Epithelial cell of esophagus (primary cell): ENCODE measurements at regions not wholly inside any gene's neighbourhood (a gene's known extent, or its start where the extent isn't known, plus 50 kb on each side); places are given as distances from the start of the nearest gene placed in this dataset.

Experiments
- DNase-seq: peaks from one replicate; pipeline ENCODE4 v3.0.0; 2010; ENCODE audit warnings: low read depth
- H3K4me3 ChIP-seq: 2 replicates; pipeline ENCODE4 v1.5.1; 2011; ENCODE audit warnings: mild to moderate bottlenecking, low read length, control low read depth
- TF ChIP-seq, protein P1 (sequence below): IDR thresholded peaks from 2 replicates; pipeline ENCODE4 v1.5.1; 2011; ENCODE audit warnings: low read depth, mild to moderate bottlenecking, low read length, control low read depth, inconsistent platforms; ENCODE audit not compliant: insufficient read depth; ENCODE audit errors: missing control alignments

DNA sequence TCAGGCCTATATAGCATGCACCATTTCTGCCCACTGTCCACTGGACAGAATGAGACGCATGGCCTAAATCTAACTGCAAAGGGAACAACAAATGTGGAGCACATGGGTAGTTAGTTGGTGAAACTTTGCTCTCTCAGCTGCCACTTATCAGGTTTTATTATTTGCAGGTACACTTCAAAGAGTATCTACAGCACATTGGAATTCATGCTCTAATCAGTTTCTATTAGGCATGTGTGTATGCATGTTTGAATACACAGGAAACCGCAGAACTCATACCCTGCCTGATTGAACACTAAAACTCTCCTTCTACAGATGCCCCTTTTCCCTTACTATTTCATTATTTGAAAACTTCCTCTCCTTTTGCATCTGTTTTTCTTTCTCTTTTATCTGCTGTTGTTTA, 97.4 kb upstream of the HSF2 start:
- no peak for DNase-seq
- TF ChIP-seq, protein P1, sequence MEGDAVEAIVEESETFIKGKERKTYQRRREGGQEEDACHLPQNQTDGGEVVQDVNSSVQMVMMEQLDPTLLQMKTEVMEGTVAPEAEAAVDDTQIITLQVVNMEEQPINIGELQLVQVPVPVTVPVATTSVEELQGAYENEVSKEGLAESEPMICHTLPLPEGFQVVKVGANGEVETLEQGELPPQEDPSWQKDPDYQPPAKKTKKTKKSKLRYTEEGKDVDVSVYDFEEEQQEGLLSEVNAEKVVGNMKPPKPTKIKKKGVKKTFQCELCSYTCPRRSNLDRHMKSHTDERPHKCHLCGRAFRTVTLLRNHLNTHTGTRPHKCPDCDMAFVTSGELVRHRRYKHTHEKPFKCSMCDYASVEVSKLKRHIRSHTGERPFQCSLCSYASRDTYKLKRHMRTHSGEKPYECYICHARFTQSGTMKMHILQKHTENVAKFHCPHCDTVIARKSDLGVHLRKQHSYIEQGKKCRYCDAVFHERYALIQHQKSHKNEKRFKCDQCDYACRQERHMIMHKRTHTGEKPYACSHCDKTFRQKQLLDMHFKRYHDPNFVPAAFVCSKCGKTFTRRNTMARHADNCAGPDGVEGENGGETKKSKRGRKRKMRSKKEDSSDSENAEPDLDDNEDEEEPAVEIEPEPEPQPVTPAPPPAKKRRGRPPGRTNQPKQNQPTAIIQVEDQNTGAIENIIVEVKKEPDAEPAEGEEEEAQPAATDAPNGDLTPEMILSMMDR = no peak

DNA sequence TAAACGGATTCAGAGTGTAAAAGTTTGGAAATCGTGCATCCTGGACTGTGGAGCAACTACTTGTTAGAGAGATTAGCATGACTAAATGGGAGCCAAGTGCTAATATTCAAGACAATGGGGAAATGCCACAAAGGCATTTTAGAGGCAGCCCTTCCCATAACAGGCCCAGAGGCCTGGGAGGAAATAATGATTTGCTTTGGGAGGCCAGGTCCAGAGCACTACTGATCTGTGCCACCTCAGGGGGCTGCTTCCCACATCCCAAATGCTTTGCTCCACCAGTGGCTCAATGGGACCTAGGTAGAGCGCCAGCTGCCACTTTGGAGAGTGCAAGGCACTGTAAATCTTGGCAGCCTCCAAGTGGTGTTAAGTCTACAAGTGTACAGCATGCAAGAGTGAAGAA, 91.9 kb upstream of the HSF2 start:
- TF ChIP-seq, protein P1 = no peak
- no peak overlapping the region for H3K4me3 ChIP-seq
- DNase-seq = no peak

More for the DNA sequence above, 97.4 kb upstream of the HSF2 start:
- H3K4me3 ChIP-seq = no peak overlapping the region

DNA sequence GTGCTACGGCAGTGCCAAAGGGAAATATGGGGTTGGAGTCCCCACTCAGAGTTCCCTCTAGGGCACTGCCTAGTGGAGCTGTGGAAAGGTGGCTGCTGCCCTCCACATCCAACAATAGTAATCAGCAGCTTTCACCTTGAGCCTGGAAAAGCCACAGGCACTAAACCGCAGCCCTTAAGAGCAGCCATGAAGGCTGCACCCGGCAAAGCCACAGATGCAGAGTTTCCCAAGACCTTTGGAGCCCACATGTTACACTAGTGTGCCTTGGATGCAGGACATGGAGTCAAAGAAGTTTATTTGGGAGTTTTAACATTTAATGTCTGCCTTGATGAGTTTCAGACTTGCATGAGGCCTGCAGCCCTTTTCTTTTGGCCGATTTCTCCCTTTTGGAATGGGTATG, 91.4 kb upstream of the HSF2 start:
- TF ChIP-seq, protein P1 = no peak
- DNase-seq = no peak
- no peak overlapping the region for H3K4me3 ChIP-seq

DNA sequence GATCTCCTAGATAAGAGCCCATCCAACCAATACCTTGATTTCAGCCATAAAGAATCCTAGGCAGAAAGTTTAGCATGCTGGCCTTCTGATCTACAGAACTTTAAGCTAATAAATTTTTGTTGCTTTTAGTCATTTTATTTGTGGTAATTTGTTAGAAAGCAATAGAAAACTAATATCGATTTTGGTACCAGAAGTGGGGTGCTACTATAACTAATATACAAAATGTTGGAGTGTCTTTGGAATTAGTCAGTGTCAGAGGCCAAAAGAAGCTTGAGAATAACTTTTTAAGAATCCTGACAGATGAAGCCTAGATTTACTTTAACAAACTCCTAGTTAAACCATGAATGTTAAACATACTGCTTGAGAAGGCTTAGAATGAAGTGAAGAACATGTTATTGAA, 83.6 kb upstream of the HSF2 start:
- TF ChIP-seq, protein P1 = no peak
- DNase-seq = no peak
- H3K4me3 ChIP-seq = no peak overlapping the region

DNA sequence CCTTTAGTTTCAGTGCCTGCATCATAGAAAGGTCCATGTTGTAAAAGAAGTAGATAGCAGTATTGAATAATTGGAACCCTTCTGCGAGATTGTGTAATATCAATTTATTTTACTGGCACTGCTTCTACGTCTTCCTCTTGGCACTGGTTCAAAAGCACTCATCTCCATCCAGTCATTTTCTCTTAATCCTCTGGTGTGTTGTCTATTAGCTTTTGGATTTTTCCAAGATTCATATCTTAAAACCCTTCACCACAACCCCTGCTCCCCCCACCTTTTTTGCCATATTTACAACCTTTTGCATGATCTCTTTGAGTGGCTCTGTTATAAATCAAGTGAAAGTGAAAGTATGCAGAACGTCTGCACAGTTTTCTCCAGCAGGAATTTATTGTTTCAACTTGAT, 76.6 kb upstream of the HSF2 start:
- TF ChIP-seq, protein P1 = no peak
- peak; percentile 29 for DNase-seq
- no peak overlapping the region for H3K4me3 ChIP-seq

DNA sequence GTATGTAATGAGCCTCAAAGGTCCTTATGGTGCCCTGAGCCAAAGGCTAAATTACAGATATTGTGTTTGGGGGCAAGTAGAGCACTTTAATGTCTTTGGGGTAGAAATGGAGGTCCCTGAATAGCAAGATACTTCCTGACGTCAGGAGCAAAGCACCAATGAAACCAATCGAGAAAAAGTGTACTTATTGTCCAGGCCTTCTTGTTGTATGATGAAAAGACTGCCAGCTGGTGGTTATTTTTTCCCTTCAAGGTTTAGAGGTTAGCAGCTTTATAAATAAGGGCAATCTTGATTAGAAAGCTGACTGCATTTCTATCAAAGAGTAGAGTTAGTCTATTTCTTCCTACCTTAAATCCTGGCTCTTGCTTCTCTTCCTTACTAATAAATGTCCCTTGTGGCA, 76.1 kb upstream of the HSF2 start:
- TF ChIP-seq, protein P1 = no peak
- DNase-seq = no peak
- no peak overlapping the region for H3K4me3 ChIP-seq

DNA sequence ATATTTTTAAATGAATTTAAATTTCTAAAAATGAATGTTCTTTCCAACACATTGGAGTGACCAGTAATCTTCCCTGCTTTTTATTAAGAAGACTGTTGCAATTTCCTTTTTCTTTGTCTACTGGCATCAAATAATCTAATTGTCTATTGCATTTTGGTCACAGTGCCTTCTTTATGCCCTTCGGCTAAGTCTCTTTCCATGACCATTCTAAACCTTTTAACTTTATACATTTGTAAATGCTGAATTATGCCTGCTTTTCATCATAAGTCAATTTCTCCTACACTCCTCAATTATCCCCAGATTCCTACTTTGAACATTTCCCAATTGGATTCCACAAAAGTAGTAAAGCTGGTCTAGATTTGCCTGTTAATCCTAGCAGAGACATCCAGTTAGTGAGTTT, 69.1 kb upstream of the HSF2 start:
- no peak overlapping the region for H3K4me3 ChIP-seq
- no peak for DNase-seq
- TF ChIP-seq, protein P1 = no peak
